GM11168 (cell line): ENCODE measurements at regions not wholly inside any gene's neighbourhood (a gene's known extent, or its start where the extent isn't known, plus 50 kb on each side); places are given as distances from the start of the nearest gene placed in this dataset.

Experiments used
- in situ Hi-C: fragments of 300-500 bp; cut with MboI; formaldehyde crosslinking; loops from one replicate; pipeline ENCODE4 v1.12.0; 2022; ENCODE audit warnings: low sequenced_read_pairs; ENCODE audit not compliant: unreplicated experiment

DNA sequence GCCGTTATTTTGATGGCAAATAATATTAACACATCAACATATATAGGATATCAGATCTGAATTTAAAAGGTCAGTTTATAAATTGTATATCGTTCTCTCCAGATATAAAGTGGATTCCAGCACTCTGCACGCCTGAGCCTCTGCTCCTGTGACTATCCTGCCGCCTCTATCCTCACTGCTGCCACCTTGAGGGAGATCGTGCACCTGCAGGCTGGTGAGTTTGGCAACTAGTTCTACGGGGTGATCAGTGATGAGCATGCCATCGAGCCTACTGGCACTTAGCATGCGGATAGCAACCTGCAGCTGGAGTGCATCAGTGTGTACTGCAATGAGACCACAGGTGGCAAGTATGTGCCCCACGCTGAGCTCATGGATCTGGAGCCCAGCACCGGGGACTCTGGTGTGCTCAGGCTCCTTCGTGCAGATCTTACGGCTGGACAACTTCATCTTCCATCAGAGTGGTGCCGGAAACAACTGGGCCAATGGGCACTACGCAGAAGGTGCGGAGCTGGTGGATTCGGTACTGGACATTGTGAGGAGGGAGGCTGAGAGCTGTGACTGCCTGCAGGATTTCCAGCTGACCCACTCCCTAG lies 84.9 kb downstream of the FBXO5 start:
- in situ Hi-C loops: no loop called here

GRCh38 chr6:152904678-152905077 lies 78.2 kb downstream of the FBXO5 start:
- in situ Hi-C loops: no loop called here

DNA sequence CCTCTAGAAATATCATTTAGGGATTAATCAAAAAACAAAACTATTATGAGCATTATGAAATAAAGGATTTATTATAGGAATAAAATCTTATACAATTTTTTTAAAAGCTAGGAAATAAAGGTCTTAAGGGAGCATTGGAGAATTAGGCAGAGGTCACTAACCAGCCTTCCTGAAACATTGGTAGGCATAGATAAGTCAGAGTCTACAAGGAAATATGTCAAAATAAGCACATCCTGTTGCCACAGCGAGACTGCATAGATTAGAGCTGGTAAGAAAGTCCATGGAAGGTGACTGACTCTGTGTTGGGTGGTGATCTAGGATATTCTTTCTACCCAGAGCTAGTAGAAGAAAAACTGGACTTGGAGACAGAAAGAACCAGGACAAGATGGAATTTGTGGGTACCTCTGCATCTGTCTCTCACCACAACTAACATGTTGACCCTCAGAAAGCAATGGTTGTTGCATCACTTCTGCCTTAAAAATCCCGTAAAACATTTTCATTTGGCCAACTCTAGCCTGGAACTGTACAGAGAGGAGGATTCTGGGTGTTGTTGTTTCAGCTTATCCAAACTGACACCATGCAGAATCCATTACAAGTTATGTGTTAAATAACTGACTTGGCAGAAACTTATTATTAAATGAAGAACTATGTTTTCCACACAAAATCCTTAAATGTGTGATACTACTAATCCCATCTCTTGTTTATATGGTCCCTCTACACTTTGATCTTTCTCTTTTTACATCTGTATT lies 77.1 kb downstream of the FBXO5 start:
- in situ Hi-C loops: no loop called here

DNA sequence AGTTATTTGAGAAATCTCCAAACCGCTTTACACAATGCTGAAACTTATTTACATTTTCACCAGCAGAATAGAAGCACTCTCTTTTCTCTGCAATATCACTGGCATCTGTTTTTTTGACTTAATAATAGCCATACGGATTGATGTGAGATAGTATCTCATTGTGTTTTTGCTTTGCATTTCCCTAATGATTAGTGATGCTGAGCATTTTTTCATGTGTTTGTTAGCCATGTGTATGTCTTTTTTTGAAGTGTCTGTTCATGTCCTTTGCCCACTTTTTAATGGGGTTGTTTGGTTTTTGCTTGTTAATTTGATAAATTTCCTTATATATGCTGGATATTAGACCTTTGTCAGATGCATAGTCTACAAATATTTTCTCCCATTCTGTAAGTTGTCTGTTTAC lies 73.6 kb downstream of the FBXO5 start:
- in situ Hi-C loops: no loop called here

GRCh38 chr6:152916035-152916434 lies 66.8 kb downstream of the FBXO5 start:
- in situ Hi-C loops: no loop called here

GRCh38 chr6:152918991-152919390 lies 63.9 kb downstream of the FBXO5 start:
- in situ Hi-C loops: no loop called here

DNA sequence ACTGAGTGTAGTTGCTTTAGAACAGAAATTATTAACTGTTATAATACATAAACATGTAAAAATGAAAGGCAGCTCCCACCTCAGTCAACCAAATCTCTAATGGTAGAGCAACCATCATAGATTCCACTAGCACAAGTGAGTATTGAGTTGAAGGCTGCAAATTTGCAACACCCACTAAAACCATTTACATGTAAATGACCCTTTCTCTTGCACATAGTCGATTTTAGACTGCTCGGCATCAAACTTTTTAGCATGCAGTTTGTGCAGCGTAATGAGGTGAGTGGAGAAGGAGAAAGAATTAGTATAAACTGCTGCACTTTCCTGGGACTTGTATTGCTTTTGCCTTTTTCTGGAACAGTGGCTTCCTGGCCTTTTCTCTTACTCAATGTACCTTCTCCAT lies 62.8 kb downstream of the FBXO5 start:
- in situ Hi-C loops: no loop called here
